ENCODE measurements at regions not wholly inside any gene's neighbourhood (a gene's known extent, or its start where the extent isn't known, plus 50 kb on each side); places are given as distances from the start of the nearest gene placed in this dataset.

DNA sequence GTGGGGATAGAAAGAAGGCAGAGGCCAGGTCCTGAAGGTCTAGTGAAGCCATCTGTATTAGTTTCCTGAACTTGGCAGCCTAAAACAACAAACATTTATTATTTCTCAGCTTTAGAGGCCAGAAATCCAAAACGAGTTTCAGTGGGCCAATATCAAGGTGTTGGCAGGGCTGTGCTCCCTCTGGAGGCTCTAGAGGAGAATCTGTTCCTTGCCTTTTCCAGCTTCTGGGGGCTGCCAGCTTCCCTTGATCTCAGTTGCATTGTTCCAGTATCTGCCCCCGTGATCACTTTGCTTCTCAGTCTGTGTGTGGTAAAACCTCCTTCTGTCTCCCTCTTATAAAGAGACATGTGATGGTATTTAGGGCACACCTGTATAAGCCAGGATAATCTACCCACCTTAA is 82.4 kb downstream of the MAFB start:
- Histone ChIP-seq H3K4me3 (ENCODE audit: low read length) (no peak overlapping the region), H3K9ac (ENCODE audit: low read length) (no peak overlapping the region), H3K36me3 (ENCODE audit: control insufficient read depth, insufficient read depth, low read length) (no peaks in the 10 kb centered on the region), H3K27me3 (ENCODE audit: control insufficient read depth, insufficient read depth, low read length) (no peaks in the 10 kb centered on the region), H3K27ac (ENCODE audit: low read depth, low read length) (no peak overlapping the region), H3K4me1 (ENCODE audit: control insufficient read depth, insufficient read depth, low read length) (no peaks in the 10 kb centered on the region)

DNA sequence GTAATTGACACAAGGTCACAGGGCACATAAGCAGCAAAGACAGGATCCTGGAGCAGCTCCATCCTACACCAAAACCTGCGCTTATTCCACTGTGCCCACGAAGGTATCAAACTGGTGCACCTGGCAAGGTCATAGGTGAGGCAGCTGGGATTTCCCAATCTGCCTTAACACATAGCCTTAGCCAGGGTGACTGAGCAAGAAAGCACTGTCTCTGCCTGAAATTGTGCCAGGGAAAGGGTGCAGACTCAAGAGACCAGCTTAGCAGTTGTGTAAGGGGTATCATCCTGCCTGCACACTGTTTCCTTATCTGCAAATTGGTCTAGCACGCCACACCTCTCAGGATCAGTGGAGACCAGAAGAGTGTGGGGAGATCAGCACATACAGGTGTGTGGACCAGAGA is 82.8 kb downstream of the MAFB start:
- Histone ChIP-seq H3K4me1 (ENCODE audit: control insufficient read depth, insufficient read depth, low read length) (no peaks in the 10 kb centered on the region), H3K4me3 (ENCODE audit: low read length) (no peak overlapping the region), H3K9ac (ENCODE audit: low read length) (no peak overlapping the region), H3K36me3 (ENCODE audit: control insufficient read depth, insufficient read depth, low read length) (no peaks in the 10 kb centered on the region), H3K27ac (ENCODE audit: low read depth, low read length) (no peak overlapping the region), H3K27me3 (ENCODE audit: control insufficient read depth, insufficient read depth, low read length) (no peaks in the 10 kb centered on the region)

DNA sequence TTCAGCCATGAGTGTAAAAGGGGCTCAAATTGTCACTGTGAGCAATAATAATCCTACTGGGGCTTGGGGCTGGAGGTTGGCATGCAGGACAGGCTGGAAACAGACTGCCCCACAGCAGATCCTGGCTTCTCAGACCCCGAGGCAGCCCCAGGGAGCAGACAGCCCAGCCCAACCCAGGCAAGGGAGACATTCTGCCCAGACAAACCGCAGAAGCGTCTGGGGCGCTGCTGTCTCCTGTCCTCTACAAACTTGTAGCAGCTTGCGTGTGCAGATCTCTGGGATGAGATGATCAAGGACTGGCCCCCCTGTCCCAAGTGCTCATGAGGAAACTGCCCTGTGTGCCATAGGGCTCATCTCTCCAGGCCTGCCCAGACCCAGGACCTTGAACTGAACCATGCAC is 84.6 kb downstream of the MAFB start:
- H3K4me1 ChIP-seq (ENCODE audit: control insufficient read depth, insufficient read depth, low read length) = no peaks in the 10 kb centered on the region
- H3K36me3 ChIP-seq (ENCODE audit: control insufficient read depth, insufficient read depth, low read length) = no peaks in the 10 kb centered on the region
- H3K27me3 ChIP-seq (ENCODE audit: control insufficient read depth, insufficient read depth, low read length) = no peaks in the 10 kb centered on the region
- H3K4me3 ChIP-seq (ENCODE audit: low read length) = no peak overlapping the region
- H3K27ac ChIP-seq (ENCODE audit: low read depth, low read length) = no peak overlapping the region
- H3K9ac ChIP-seq (ENCODE audit: low read length) = no peak overlapping the region

DNA sequence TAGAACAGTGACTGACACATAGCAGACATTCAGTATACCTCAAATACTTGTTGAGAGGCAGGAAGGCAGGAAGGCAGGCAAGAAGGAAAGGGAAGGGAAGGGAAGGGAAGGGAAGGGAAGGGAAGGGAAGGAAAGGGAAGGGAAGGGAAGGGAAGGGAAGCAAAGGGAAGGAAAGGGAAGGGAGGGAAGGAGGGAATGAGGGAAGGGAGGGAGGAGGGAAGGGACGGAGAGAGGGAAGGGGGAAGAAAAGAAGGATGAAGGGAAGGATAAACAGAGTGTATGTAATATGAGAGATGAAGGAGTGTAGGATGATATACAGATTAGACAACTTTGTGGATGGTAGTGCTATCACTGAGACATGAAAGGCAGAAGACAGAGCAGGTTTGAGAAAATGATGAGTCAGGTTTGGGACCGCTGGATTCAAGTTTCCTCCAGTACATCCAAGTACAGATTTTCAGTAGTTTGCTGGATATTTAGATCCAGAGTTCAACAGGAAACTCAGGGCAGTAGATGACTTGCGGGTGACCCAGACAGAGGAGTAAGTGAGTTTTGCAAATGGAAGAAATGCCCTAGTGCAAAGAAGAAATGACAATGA is 85.9 kb downstream of the MAFB start:
- Histone ChIP-seq H3K4me3 (ENCODE audit: low read length) (no peak overlapping the region), H3K27me3 (ENCODE audit: control insufficient read depth, insufficient read depth, low read length) (no peaks in the 10 kb centered on the region), H3K9ac (ENCODE audit: low read length) (no peak overlapping the region), H3K36me3 (ENCODE audit: control insufficient read depth, insufficient read depth, low read length) (no peaks in the 10 kb centered on the region), H3K4me1 (ENCODE audit: control insufficient read depth, insufficient read depth, low read length) (no peaks in the 10 kb centered on the region), H3K27ac (ENCODE audit: low read depth, low read length) (no peak overlapping the region)

DNA sequence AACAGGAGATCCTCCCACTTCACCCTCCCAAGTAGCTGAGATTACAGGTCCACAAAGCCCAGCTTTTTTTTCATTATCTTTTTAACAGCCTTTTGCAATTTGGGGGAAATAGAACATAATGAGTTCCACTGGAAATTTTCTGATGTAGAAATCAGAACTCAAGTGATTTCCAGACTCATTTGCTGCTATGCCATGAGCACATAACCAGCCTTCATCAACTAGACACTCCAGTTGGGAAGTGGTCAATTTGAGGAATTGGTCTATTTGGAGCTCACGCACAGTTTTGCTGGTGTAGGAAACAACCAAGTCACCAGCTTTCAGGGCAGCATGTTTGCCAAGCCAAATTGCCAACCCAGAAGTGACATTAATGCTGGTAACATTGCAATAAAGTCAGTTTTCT is 86.7 kb downstream of the MAFB start:
- H3K9ac ChIP-seq (ENCODE audit: low read length) = no peak overlapping the region
- H3K4me3 ChIP-seq (ENCODE audit: low read length) = no peak overlapping the region
- H3K36me3 ChIP-seq (ENCODE audit: control insufficient read depth, insufficient read depth, low read length) = no peaks in the 10 kb centered on the region
- H3K4me1 ChIP-seq (ENCODE audit: control insufficient read depth, insufficient read depth, low read length) = no peaks in the 10 kb centered on the region
- no peaks in the 10 kb centered on the region for H3K27me3 ChIP-seq (ENCODE audit: control insufficient read depth, insufficient read depth, low read length)
- H3K27ac ChIP-seq (ENCODE audit: low read depth, low read length) = no peak overlapping the region

DNA sequence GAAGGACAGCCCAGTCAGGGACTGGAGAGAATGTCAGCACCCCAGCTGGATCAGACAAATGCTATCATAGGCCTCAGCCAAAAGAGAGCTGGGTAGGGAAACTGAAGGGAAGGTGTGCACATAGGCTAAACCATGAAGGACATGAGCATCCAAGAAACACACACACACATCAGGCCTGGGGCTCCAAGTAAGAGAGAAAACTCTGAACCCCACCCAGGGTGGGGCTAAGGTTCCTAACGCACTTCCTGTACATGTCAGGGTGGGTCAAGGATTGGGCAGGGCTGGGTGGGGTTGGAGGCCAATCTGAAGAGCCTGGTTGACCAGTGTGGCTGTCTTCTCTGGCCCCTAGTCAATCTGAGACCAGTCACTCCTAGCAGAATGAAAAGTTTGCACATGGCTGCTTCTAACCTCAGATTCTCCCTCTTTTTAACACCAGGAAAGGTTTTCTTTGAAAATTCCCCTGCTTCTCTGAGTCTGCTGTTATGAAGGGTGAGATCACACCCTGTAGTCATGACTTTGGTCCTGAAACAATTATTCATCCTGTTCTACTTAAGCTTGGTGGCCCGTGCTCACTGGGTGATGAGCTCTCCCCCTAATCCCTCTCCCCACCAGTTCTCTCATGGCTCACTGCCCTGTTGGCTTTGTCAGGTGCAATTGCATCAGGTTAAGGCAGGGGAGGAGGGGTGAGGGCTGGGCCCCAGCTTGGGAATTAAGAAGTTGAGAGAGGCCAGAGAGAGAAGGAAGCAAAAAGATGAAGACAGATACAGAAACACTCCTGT is 88.4 kb downstream of the MAFB start:
- Histone ChIP-seq H3K27ac (ENCODE audit: low read depth, low read length) (no peak overlapping the region), H3K4me1 (ENCODE audit: control insufficient read depth, insufficient read depth, low read length) (no peaks in the 10 kb centered on the region), H3K9ac (ENCODE audit: low read length) (no peak overlapping the region), H3K4me3 (ENCODE audit: low read length) (no peak overlapping the region), H3K27me3 (ENCODE audit: control insufficient read depth, insufficient read depth, low read length) (no peaks in the 10 kb centered on the region), H3K36me3 (ENCODE audit: control insufficient read depth, insufficient read depth, low read length) (no peaks in the 10 kb centered on the region)

DNA sequence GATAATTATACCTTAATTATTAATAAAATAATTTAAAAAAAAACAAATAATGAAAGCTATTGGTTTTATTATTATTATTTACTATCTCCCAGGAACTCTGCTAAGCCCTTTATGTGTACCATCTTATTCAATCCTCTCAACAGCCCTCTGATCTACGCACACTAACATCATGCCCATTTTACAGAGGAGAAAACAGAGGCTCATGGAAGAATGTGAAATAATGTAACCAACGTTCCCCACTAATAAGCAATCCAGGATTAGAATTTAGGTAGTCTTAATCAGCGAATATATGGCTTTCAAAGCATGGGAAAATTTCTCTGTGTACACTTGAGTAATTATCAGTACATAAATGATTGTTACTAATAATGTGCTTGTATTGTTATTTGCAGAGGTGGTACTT is 89.0 kb downstream of the MAFB start:
- Histone ChIP-seq H3K27ac (ENCODE audit: low read depth, low read length) (no peak overlapping the region), H3K27me3 (ENCODE audit: control insufficient read depth, insufficient read depth, low read length) (no peaks in the 10 kb centered on the region), H3K9ac (ENCODE audit: low read length) (no peak overlapping the region), H3K36me3 (ENCODE audit: control insufficient read depth, insufficient read depth, low read length) (no peaks in the 10 kb centered on the region), H3K4me1 (ENCODE audit: control insufficient read depth, insufficient read depth, low read length) (no peaks in the 10 kb centered on the region), H3K4me3 (ENCODE audit: low read length) (no peak overlapping the region)

DNA sequence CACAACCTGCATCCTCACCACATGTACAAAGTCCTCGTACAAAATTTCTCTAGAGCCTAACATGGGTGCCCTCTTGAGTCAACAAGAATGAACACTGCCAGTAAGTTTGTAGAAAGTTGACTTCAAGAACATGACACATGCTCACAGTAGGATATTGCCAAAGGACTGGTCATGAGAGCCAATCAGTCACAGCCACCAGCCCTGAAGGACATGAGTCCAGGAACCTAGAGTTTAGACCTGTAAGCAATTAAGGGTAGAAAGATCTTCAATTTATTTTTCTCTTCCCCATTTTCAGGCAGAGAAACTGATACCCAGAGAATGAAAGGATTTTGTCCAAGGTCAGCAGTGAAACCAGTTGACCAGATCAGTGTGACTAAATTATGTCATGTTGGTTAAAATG is 96.1 kb downstream of the MAFB start:
- Histone ChIP-seq H3K36me3 (ENCODE audit: control insufficient read depth, insufficient read depth, low read length) (no peaks in the 10 kb centered on the region), H3K27ac (ENCODE audit: low read depth, low read length) (no peak overlapping the region), H3K9ac (ENCODE audit: low read length) (no peak overlapping the region), H3K4me3 (ENCODE audit: low read length) (no peak overlapping the region), H3K4me1 (ENCODE audit: control insufficient read depth, insufficient read depth, low read length) (no peaks in the 10 kb centered on the region), H3K27me3 (ENCODE audit: control insufficient read depth, insufficient read depth, low read length) (no peaks in the 10 kb centered on the region)

DNA sequence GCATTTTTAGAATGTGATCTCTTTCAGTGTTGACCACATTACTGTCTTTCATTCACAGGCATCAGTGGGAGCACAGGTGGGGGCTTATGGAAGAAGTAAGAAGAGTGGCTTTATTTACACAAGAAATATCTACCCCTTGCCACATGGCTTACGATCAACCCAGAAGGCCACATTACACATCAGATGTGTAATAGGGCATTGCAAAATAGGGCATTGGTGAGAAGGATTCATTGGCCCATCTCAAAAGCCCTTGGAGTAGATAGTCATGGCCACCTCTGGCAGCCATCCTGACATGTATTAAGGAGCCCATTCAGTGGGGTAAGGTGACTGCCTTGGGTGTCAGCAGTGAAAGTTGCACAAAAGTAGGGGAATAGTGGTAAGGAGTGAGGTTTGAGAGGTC is 97.5 kb downstream of the MAFB start:
- H3K4me1 ChIP-seq (ENCODE audit: control insufficient read depth, insufficient read depth, low read length) = no peaks in the 10 kb centered on the region
- no peaks in the 10 kb centered on the region for H3K27me3 ChIP-seq (ENCODE audit: control insufficient read depth, insufficient read depth, low read length)
- no peak overlapping the region for H3K4me3 ChIP-seq (ENCODE audit: low read length)
- no peak overlapping the region for H3K9ac ChIP-seq (ENCODE audit: low read length)
- H3K27ac ChIP-seq (ENCODE audit: low read depth, low read length) = no peak overlapping the region
- H3K36me3 ChIP-seq (ENCODE audit: control insufficient read depth, insufficient read depth, low read length) = no peaks in the 10 kb centered on the region

DNA sequence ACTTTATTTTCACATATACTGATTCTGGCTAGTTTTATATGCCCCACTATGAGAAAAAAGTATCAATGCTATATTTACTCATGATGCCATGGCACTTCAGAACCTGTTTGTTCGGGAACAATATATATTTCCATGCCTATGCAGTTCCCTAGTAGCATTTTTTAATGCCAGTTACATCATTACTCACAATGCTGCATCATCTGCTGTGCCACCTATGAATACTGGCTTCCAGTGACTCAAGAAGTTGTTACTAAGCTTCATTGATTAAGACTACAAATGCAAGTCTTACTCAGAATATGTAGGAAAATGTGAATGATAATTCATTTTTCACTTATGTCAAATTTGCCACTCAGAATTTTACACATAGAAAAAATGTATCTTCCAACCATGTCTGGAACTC is 97.9 kb downstream of the MAFB start:
- Histone ChIP-seq H3K4me3 (ENCODE audit: low read length) (no peak overlapping the region), H3K9ac (ENCODE audit: low read length) (no peak overlapping the region), H3K36me3 (ENCODE audit: control insufficient read depth, insufficient read depth, low read length) (no peaks in the 10 kb centered on the region), H3K27ac (ENCODE audit: low read depth, low read length) (no peak overlapping the region), H3K27me3 (ENCODE audit: control insufficient read depth, insufficient read depth, low read length) (no peaks in the 10 kb centered on the region), H3K4me1 (ENCODE audit: control insufficient read depth, insufficient read depth, low read length) (no peaks in the 10 kb centered on the region)

DNA sequence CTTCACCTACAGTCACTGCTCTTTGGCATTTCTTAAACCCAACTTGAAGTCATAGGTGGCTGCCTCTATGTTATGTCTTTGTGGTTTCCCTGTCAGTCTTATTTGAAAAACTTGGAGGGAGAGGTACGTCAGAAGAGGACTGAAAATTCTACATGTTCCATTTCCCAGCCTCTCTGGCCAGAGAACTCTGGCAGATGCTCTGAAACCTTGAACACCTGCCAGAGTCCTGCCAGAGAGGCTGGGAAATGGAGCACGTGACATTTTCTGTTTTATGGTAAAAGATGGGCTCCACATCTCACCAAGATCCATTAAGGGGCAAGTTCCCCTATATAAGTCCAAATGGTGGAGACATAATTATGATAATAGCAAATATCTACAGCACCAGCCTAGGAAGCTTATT is 99.5 kb downstream of the MAFB start:
- Histone ChIP-seq H3K4me3 (ENCODE audit: low read length) (no peak overlapping the region), H3K27me3 (ENCODE audit: control insufficient read depth, insufficient read depth, low read length) (no peaks in the 10 kb centered on the region), H3K27ac (ENCODE audit: low read depth, low read length) (no peak overlapping the region), H3K4me1 (ENCODE audit: control insufficient read depth, insufficient read depth, low read length) (no peaks in the 10 kb centered on the region), H3K9ac (ENCODE audit: low read length) (no peak overlapping the region), H3K36me3 (ENCODE audit: control insufficient read depth, insufficient read depth, low read length) (no peaks in the 10 kb centered on the region)

DNA sequence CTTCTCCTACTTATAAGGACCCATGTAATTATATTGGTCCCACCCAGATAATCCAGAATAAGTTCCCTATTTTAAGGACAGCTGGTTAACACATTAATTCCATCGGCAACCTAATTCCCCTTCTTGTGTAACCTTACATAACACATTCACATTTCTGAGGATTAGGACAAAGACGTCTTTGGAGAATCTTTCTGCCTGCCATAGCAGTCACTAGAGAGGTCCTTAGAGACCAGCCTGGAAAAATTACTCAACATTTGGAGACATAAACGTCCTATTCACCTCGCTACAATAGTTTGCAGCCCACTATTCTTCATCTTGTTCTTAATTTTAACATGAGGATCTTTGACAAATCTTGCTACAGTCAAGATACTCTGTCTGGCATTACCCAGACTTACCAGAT is 100.1 kb downstream of the MAFB start:
- Histone ChIP-seq H3K4me1 (ENCODE audit: control insufficient read depth, insufficient read depth, low read length) (no peaks in the 10 kb centered on the region), H3K27ac (ENCODE audit: low read depth, low read length) (no peak overlapping the region), H3K27me3 (ENCODE audit: control insufficient read depth, insufficient read depth, low read length) (no peaks in the 10 kb centered on the region), H3K4me3 (ENCODE audit: low read length) (no peak overlapping the region), H3K9ac (ENCODE audit: low read length) (no peak overlapping the region), H3K36me3 (ENCODE audit: control insufficient read depth, insufficient read depth, low read length) (no peaks in the 10 kb centered on the region)

DNA sequence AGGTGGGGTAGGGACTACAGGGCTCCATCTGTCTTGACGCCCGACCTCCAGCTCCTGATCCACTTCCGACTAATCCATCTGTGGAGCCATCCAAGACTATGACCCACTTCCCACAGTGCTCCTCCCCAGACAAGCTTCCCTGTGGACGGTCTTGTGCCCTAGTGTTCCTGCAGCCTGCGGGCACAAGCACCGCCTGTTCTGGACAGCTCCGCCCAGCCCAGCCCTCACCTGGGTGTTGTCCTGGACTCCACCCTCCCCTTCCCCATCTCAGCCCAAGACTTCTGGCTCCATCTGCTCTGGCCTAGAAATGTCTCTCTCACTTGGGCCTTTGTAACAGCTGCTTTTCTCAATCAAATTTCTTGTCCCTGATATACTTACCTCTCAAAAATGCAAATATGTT is 102.0 kb downstream of the MAFB start:
- no peak overlapping the region for H3K27ac ChIP-seq (ENCODE audit: low read depth, low read length)
- no peaks in the 10 kb centered on the region for H3K27me3 ChIP-seq (ENCODE audit: control insufficient read depth, insufficient read depth, low read length)
- H3K36me3 ChIP-seq (ENCODE audit: control insufficient read depth, insufficient read depth, low read length) = no peaks in the 10 kb centered on the region
- no peak overlapping the region for H3K4me3 ChIP-seq (ENCODE audit: low read length)
- H3K9ac ChIP-seq (ENCODE audit: low read length) = no peak overlapping the region
- no peaks in the 10 kb centered on the region for H3K4me1 ChIP-seq (ENCODE audit: control insufficient read depth, insufficient read depth, low read length)

Data from rectal smooth muscle tissue (tissue), 1 donor.